H1 (cell line): ENCODE measurements at regions not wholly inside any gene's neighbourhood (a gene's known extent, or its start where the extent isn't known, plus 50 kb on each side); places are given as distances from the start of the nearest gene placed in this dataset.

Experiments
- CTCF ChIA-PET: fragments of 300-600 bp; sonication (Branson Sonifier 250); formaldehyde crosslinking; loops from one replicate; lab custom pipeline; 2021; ENCODE audit not compliant: partially characterized antibody; lab: Charles Lee
- POLR2A ChIA-PET: fragments of 300-600 bp; sonication (Branson Sonifier 250); formaldehyde crosslinking; loops from one replicate; lab custom pipeline; 2021; ENCODE audit warnings: inconsistent platforms; ENCODE audit not compliant: partially characterized antibody; lab: Charles Lee
- DNase-seq, 2 experiments: peaks; one replicate each; pipeline versions ENCODE4 v3.0.0 to v3.0.0-alpha.2; 2010 to 2022; ENCODE audit warnings: low spot score in 2 of 2, low read depth in 1 of 2, mixed read lengths in 1 of 2
- FAIRE-seq: peaks from 2 replicates; lab custom pipeline; 2011; peaks lifted over from hg19 to GRCh38; lab: Jason Lieb, UNC
- H2AFZ ChIP-seq: 2 replicates; pipeline ENCODE4 v1.8.1; 2012; ENCODE audit warnings: low read length, inconsistent platforms
- H2AK5ac ChIP-seq: 2 replicates; pipeline ENCODE4 v1.6.1; 2013; ENCODE audit warnings: low read depth, low read length
- H2BK120ac ChIP-seq: replicated peaks from 2 replicates; pipeline ENCODE3; 2013; ENCODE audit warnings: low read depth, low read length, inconsistent platforms
- H2BK12ac ChIP-seq: 2 replicates; pipeline ENCODE4 v1.6.1; 2013; ENCODE audit warnings: low read depth, low read length
- H2BK15ac ChIP-seq: 2 replicates; pipeline ENCODE4 v1.6.1; 2013; ENCODE audit warnings: low read length
- H2BK20ac ChIP-seq: 2 replicates; pipeline ENCODE4 v1.6.1; 2013; ENCODE audit warnings: low read length
- H2BK5ac ChIP-seq: 2 replicates; pipeline ENCODE4 v1.6.1; 2013; ENCODE audit warnings: low read depth, low read length
- H3K14ac ChIP-seq: 2 replicates; pipeline ENCODE4 v1.6.1; 2013; ENCODE audit warnings: inconsistent platforms; ENCODE audit not compliant: insufficient read length
- H3K18ac ChIP-seq: 2 replicates; pipeline ENCODE4 v1.6.1; 2013; ENCODE audit warnings: low read length; ENCODE audit errors: extremely low read depth
- H3K23ac ChIP-seq: 2 replicates; pipeline ENCODE4 v1.6.1; 2013; ENCODE audit warnings: inconsistent platforms; ENCODE audit not compliant: insufficient read length
- H3K23me2 ChIP-seq: 2 replicates; pipeline ENCODE4 v1.6.1; 2013; ENCODE audit warnings: low read depth, low read length
- H3K27ac ChIP-seq: 2 replicates; pipeline ENCODE4 v1.6.1; 2011; ENCODE audit warnings: low read depth, low read length, inconsistent platforms
- H3K27me3 ChIP-seq, 4 experiments: replicated peaks in 1 of 4; 1 replicate in 1 of 4; 2 replicates in 3 of 4; pipeline versions ENCODE4 v1.6.1 to v1.8.1; 2011 to 2013; ENCODE audit warnings: low read length in 3 of 4, mild to moderate bottlenecking in 3 of 4, inconsistent platforms in 2 of 4, mixed read lengths in 2 of 4, moderate library complexity in 1 of 4; ENCODE audit not compliant: control insufficient read depth in 3 of 4, insufficient read depth in 3 of 4; ENCODE audit errors: extremely low read depth in 1 of 4
- H3K36me3 ChIP-seq, 4 experiments: 2 replicates each; pipeline versions ENCODE4 v1.6.1 to v1.8.1; 2011 to 2013; ENCODE audit warnings: mild to moderate bottlenecking in 4 of 4, low read length in 3 of 4, moderate library complexity in 2 of 4, control low read depth in 1 of 4, inconsistent platforms in 1 of 4; ENCODE audit not compliant: insufficient read depth in 4 of 4, control insufficient read depth in 2 of 4
- H3K4ac ChIP-seq: replicated peaks from 2 replicates; pipeline ENCODE3; 2013; ENCODE audit warnings: low read length, low read depth, mixed read lengths, inconsistent platforms; ENCODE audit not compliant: insufficient read length
- H3K4me1 ChIP-seq, 4 experiments: replicated peaks in 1 of 4; 1 replicate in 1 of 4; 2 replicates in 3 of 4; pipeline versions ENCODE4 v1.6.1 to v1.8.1; 2011 to 2013; ENCODE audit warnings: low read length in 3 of 4, inconsistent platforms in 2 of 4, mixed read lengths in 1 of 4; ENCODE audit not compliant: insufficient read depth in 4 of 4, control insufficient read depth in 3 of 4
- H3K4me2 ChIP-seq, 2 experiments: 2 replicates each; pipeline versions ENCODE4 v1.6.1 to v1.8.1; 2011 to 2013; ENCODE audit warnings: low read depth in 2 of 2, low read length in 2 of 2, control low read depth in 1 of 2, inconsistent platforms in 1 of 2, mild to moderate bottlenecking in 1 of 2; ENCODE audit not compliant: insufficient read depth in 1 of 2
- H3K4me3 ChIP-seq, 4 experiments: fragments of 200-600, 300-600 bp in 1 of 4; sonication (generic), shearing (Covaris generic), sonication (Bioruptor Twin) in 1 of 4; 2 replicates each; pipeline versions ENCODE4 v1.5.1 to v1.8.1; 2011 to 2016; ENCODE audit warnings: low read length in 4 of 4, low read depth in 3 of 4, control low read depth in 2 of 4, inconsistent platforms in 2 of 4, mild to moderate bottlenecking in 2 of 4, mixed read lengths in 1 of 4, moderate library complexity in 1 of 4; ENCODE audit not compliant: insufficient read depth in 2 of 4; ENCODE audit errors: extremely low read depth in 1 of 4
- H3K56ac ChIP-seq: replicated peaks from 2 replicates; pipeline ENCODE3; 2013; ENCODE audit warnings: low read depth, mild to moderate bottlenecking, mixed read lengths, low read length, inconsistent platforms; ENCODE audit not compliant: insufficient read length
- H3K79me1 ChIP-seq: 2 replicates; pipeline ENCODE4 v1.6.1; 2013; ENCODE audit warnings: low read depth, low read length, control low read depth
- H3K79me2 ChIP-seq, 2 experiments: 2 replicates each; pipeline versions ENCODE4 v1.6.1 to v1.8.1; 2012 to 2013; ENCODE audit warnings: low read length in 2 of 2, mild to moderate bottlenecking in 2 of 2, inconsistent platforms in 1 of 2; ENCODE audit not compliant: insufficient read depth in 2 of 2, control insufficient read depth in 1 of 2
- H3K9ac ChIP-seq, 4 experiments: replicated peaks in 1 of 4; 1 replicate in 1 of 4; 2 replicates in 3 of 4; pipeline versions ENCODE4 v1.6.1 to v1.8.1; 2011 to 2013; ENCODE audit warnings: low read depth in 3 of 4, low read length in 3 of 4, control low read depth in 2 of 4, mild to moderate bottlenecking in 2 of 4, moderate library complexity in 2 of 4, inconsistent platforms in 1 of 4; ENCODE audit errors: extremely low read depth in 1 of 4
- H3K9me3 ChIP-seq, 2 experiments: 2 replicates each; pipeline versions ENCODE4 v1.6.1 to v1.8.1; 2012 to 2013; ENCODE audit warnings: mild to moderate bottlenecking in 2 of 2, moderate library complexity in 2 of 2, control low read depth in 1 of 2, inconsistent platforms in 1 of 2, low read depth in 1 of 2, low read length in 1 of 2, mixed read lengths in 1 of 2; ENCODE audit not compliant: insufficient read depth in 2 of 2
- H4K20me1 ChIP-seq, 2 experiments: replicated peaks in 1 of 2; 2 replicates each; pipeline versions ENCODE3 to v1.8.1; 2011 to 2013; ENCODE audit warnings: inconsistent platforms in 2 of 2, low read length in 2 of 2, mild to moderate bottlenecking in 1 of 2; ENCODE audit not compliant: insufficient read depth in 2 of 2, control insufficient read depth in 1 of 2
- H4K5ac ChIP-seq: 2 replicates; pipeline ENCODE4 v1.6.1; 2013; ENCODE audit warnings: low read length, low read depth, mixed read lengths, inconsistent platforms; ENCODE audit not compliant: insufficient read length
- H4K8ac ChIP-seq: 2 replicates; pipeline ENCODE4 v1.8.0; 2013; ENCODE audit warnings: mild to moderate bottlenecking, moderate library complexity, low read length, inconsistent platforms; ENCODE audit not compliant: insufficient read depth; ENCODE audit errors: extremely low read depth
- H4K91ac ChIP-seq: replicated peaks from 2 replicates; pipeline ENCODE3; 2013; ENCODE audit warnings: low read length, mixed read lengths, inconsistent platforms; ENCODE audit not compliant: insufficient read length
- BRCA1 ChIP-seq: IDR thresholded peaks from 2 replicates; pipeline ENCODE4 v1.6.1; 2012; ENCODE audit warnings: low read depth, low read length, improper control_type of control experiment
- CBX5 ChIP-seq: fragments of 300-800, 300-1000 bp; sonication (generic); IDR thresholded peaks from 2 replicates; pipeline ENCODE4 v1.7.1; 2016; ENCODE audit warnings: antibody characterized with exemption, low read length, low read depth
- GTF2F1 ChIP-seq: IDR thresholded peaks from 2 replicates; pipeline ENCODE4 v1.6.1; 2012; ENCODE audit warnings: low read depth, low read length, improper control_type of control experiment, borderline replicate concordance
- MAFK ChIP-seq: IDR thresholded peaks from 2 replicates; pipeline ENCODE4 v1.6.1; 2012; ENCODE audit warnings: low read depth, mild to moderate bottlenecking, improper control_type of control experiment, low read length
- NANOG ChIP-seq: IDR thresholded peaks from 2 replicates; pipeline ENCODE4 v1.6.1; 2011; ENCODE audit warnings: low read length, low read depth, mild to moderate bottlenecking, inconsistent platforms; ENCODE audit not compliant: insufficient read depth, poor library complexity, severe bottlenecking
- SIN3A ChIP-seq, 2 experiments: IDR thresholded peaks in 1 of 2; conservative IDR thresholded peaks in 1 of 2; 2 replicates each; pipeline ENCODE4 v1.6.1; 2011 to 2012; ENCODE audit warnings: low read length in 2 of 2, improper control_type of control experiment in 1 of 2, low read depth in 1 of 2, mild to moderate bottlenecking in 1 of 2
- SIRT6 ChIP-seq: IDR thresholded peaks from one replicate; pipeline ENCODE4 v1.7.1; 2012; ENCODE audit warnings: low read length, inconsistent platforms
- SP2 ChIP-seq: IDR thresholded peaks from 2 replicates; pipeline ENCODE4 v1.6.1; 2012; ENCODE audit warnings: mild to moderate bottlenecking, low read length, inconsistent platforms
- WGBS, 2 experiments: shearing (Covaris generic) in 1 of 2; methylation state at CpG; one replicate each; pipeline versions ENCODE4 v1.1.6 to v1.1.7; 2013 to 2015; ENCODE audit warnings: low lambda C conversion rate in 2 of 2, mixed read lengths in 2 of 2, inconsistent platforms in 1 of 2, low coverage in 1 of 2, missing lambda C conversion rate in 1 of 2; ENCODE audit not compliant: insufficient replicate concordance in 2 of 2, insufficient coverage in 1 of 2, insufficient read length in 1 of 2; ENCODE audit errors: extremely low coverage in 1 of 2, missing lambda C conversion rate in 1 of 2; 5-methylcytosine and 5-hydroxymethylcytosine counted together
- TF ChIP-seq, protein P1 (sequence below): IDR thresholded peaks from 2 replicates; pipeline ENCODE4 v1.6.1; 2011; ENCODE audit warnings: low read length, improper control_type of control experiment
- TF ChIP-seq, protein P2 (sequence below): IDR thresholded peaks from 2 replicates; pipeline ENCODE4 v1.6.1; 2012; ENCODE audit warnings: inconsistent platforms
- TF ChIP-seq, protein P3 (sequence below): IDR thresholded peaks from 2 replicates; pipeline ENCODE4 v1.6.1; 2012; ENCODE audit warnings: inconsistent platforms

DNA sequence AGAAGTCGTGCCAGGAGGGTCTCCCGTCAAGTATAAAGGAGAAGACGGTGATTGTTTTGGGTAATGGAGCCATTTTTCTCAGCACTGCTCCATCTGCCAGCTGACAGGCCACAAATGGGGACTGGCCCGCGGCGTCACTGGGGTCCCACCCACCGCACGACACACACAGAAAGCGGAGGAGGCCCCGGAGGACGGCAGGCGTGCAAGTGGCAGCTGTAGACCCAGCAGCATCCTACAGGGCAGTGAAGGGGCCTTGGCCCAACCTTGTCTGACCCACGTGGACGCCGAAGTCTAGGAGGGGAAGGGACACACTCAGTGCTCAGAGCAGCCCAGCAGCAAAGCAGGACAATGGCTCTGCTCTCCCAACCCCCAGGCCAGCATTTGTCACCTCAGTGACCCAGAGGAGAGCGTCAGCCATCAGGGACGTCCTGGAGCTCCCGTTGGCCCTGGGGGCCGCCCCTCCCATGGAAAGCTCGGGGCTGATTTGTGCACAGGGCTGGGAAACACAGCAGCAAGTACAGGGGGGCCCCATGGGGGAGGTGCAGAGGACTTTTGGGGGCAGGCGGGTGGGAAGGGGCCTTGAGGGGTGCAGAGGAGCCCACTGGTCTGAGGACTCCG is 644.4 kb downstream of the BRD1 start:
- ChIA-PET CTCF (no interaction called here), POLR2A (no interaction called here)
- H3K36me3 ChIP-seq: no peaks in the 10 kb centered on the region
- H2BK12ac ChIP-seq: no peak overlapping the region
- no peak overlapping the region for H3K4me2 ChIP-seq
- H2AK5ac ChIP-seq: no peak overlapping the region
- no peak overlapping the region for H2AFZ ChIP-seq
- WGBS, 2 experiments: 89% methylated on average over 18 of the region's 22 CpGs; no CpG with 5 or more reads in 1 of the 2 experiments
- no peak overlapping the region for H3K9ac ChIP-seq
- H4K8ac ChIP-seq: no peak overlapping the region
- H3K4me3 ChIP-seq: no peak overlapping the region
- DNase-seq: no peak
- FAIRE-seq: no peak
- H3K4me1 ChIP-seq: no peaks in the 10 kb centered on the region; a peak in 1 of 7 replicates
- H3K18ac ChIP-seq: no peak overlapping the region; the same call in 1 of the 2 replicates
- H3K27ac ChIP-seq: no peak overlapping the region
- no peaks in the 10 kb centered on the region for H3K79me2 ChIP-seq
- no peak overlapping the region for H2BK120ac ChIP-seq
- peaks cover 0 to 2% (median 0%) of the 10 kb centered on the region in 4 experiments; a peak in 1 of 7 replicates for H3K27me3 ChIP-seq
- no peak overlapping the region for H4K5ac ChIP-seq
- no peak overlapping the region for H3K23ac ChIP-seq
- H4K91ac ChIP-seq: no peak overlapping the region
- H2BK20ac ChIP-seq: no peak overlapping the region
- H3K9me3 ChIP-seq: no peaks in the 10 kb centered on the region
- peaks cover 3% of the 10 kb centered on the region; the same call in 1 of the 2 replicates for H3K23me2 ChIP-seq
- TF ChIP-seq CBX5: no peak
- TF ChIP-seq, protein P1, sequence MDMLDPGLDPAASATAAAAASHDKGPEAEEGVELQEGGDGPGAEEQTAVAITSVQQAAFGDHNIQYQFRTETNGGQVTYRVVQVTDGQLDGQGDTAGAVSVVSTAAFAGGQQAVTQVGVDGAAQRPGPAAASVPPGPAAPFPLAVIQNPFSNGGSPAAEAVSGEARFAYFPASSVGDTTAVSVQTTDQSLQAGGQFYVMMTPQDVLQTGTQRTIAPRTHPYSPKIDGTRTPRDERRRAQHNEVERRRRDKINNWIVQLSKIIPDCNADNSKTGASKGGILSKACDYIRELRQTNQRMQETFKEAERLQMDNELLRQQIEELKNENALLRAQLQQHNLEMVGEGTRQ: no peak
- TF ChIP-seq BRCA1: no peak
- TF ChIP-seq, protein P2, sequence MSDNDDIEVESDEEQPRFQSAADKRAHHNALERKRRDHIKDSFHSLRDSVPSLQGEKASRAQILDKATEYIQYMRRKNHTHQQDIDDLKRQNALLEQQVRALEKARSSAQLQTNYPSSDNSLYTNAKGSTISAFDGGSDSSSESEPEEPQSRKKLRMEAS: no peak
- TF ChIP-seq SP2: no peak
- TF ChIP-seq SIRT6: no peak
- TF ChIP-seq MAFK: no peak
- TF ChIP-seq NANOG: no peak
- no peak for TF ChIP-seq GTF2F1
- TF ChIP-seq, protein P3, sequence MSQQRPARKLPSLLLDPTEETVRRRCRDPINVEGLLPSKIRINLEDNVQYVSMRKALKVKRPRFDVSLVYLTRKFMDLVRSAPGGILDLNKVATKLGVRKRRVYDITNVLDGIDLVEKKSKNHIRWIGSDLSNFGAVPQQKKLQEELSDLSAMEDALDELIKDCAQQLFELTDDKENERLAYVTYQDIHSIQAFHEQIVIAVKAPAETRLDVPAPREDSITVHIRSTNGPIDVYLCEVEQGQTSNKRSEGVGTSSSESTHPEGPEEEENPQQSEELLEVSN: no peak
- TF ChIP-seq SIN3A (conservative IDR thresholded peaks at IDR 0.05 in 1 of 2, IDR thresholded peaks at IDR 0.05 in 1 of 2; ENCODE audit: low read depth in 1 of 2, low read length in 2 of 2): no peak
- no peak overlapping the region for H3K14ac ChIP-seq
- no peaks in the 10 kb centered on the region for H3K79me1 ChIP-seq
- no peaks in the 10 kb centered on the region for H4K20me1 ChIP-seq
- H2BK5ac ChIP-seq: no peak overlapping the region
- H2BK15ac ChIP-seq: no peak overlapping the region
- H3K4ac ChIP-seq: no peak overlapping the region
- H3K56ac ChIP-seq: no peak overlapping the region
